ENCODE measurements at regions not wholly inside any gene's neighbourhood (a gene's known extent, or its start where the extent isn't known, plus 50 kb on each side); places are given as distances from the start of the nearest gene placed in this dataset.
"Not testable (repeated sequence)": the region's sequence is repeated elsewhere in the genome, so short reads cannot be mapped to it uniquely, and the experiment has no call there.

DNA sequence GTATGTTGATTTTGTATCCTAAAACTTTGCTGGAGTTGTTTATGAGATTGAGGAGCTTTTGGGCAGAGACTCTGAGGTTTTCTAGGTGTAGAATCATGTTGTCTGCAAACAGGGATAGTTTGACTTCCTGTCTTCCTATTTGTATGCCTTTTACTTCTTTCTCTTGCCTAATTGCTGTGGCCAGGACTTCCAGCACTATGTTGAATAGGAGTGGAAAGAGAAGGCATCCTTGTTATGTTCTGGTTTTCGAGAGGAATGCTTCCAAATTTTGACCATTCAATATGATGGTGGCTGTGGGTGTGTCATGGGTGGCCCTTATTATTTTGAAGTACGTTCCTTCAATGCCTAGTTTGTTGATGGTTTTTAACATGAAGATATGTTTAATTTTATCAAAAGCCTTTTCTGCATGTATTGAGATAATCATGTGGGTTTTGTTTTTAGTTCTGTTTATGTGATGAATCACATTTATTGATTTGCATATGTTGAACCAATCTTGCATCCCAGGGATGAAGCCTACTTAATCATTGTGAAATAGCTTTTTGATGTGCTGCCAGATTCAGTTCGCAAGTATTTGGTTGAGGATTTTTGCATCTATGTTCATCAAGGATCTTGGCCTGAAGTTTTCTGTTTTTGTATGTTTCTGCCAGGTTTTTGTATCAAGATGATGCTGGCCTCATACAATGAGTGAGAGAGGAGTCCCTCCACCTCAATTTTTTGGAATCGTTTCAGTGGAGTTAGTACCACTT is 188.1 kb downstream of the MINAR1 start:
- Mint-ChIP-seq H3K27ac (ENCODE audit: unreplicated experiment) (no peak overlapping the region), H3K27me3 (ENCODE audit: low read depth, unreplicated experiment) (no peaks in the 10 kb centered on the region), H3K4me1 (ENCODE audit: low read depth, unreplicated experiment) (no peaks in the 10 kb centered on the region), H3K36me3 (ENCODE audit: low read depth, unreplicated experiment) (no peaks in the 10 kb centered on the region), H3K4me3 (ENCODE audit: unreplicated experiment) (no peak overlapping the region), H3K9me3 (ENCODE audit: unreplicated experiment) (no peaks in the 10 kb centered on the region)
- DNase-seq (ENCODE audit: low read depth) (peak; percentile 69), FAIRE-seq (no peak)
- Histone ChIP-seq H3K79me2 (ENCODE audit: insufficient read depth, low read length) (no peaks in the 10 kb centered on the region), H3K9ac (ENCODE audit: low read length) (no peak overlapping the region), H3K4me2 (ENCODE audit: low read length) (no peak overlapping the region), H3K27ac (ENCODE audit: low read depth, low read length) (no peak overlapping the region), H4K20me1 (ENCODE audit: insufficient read depth, low read length) (no peaks in the 10 kb centered on the region), H3K4me3 (ENCODE audit: insufficient read depth, low read depth, low read length) (no peak overlapping the region), H3K4me1 (ENCODE audit: insufficient read depth, low read length) (no peaks in the 10 kb centered on the region), H3K9me3 (ENCODE audit: insufficient read depth, low read depth, low read length) (no peaks in the 10 kb centered on the region), H3K36me3 (ENCODE audit: insufficient read depth, low read length) (no peaks in the 10 kb centered on the region), H3K27me3 (ENCODE audit: insufficient read depth, low read length) (peaks cover 4% of the 10 kb centered on the region), H2AFZ (ENCODE audit: low read depth, low read length) (no peak overlapping the region)
- TF ChIP-seq, protein P1, sequence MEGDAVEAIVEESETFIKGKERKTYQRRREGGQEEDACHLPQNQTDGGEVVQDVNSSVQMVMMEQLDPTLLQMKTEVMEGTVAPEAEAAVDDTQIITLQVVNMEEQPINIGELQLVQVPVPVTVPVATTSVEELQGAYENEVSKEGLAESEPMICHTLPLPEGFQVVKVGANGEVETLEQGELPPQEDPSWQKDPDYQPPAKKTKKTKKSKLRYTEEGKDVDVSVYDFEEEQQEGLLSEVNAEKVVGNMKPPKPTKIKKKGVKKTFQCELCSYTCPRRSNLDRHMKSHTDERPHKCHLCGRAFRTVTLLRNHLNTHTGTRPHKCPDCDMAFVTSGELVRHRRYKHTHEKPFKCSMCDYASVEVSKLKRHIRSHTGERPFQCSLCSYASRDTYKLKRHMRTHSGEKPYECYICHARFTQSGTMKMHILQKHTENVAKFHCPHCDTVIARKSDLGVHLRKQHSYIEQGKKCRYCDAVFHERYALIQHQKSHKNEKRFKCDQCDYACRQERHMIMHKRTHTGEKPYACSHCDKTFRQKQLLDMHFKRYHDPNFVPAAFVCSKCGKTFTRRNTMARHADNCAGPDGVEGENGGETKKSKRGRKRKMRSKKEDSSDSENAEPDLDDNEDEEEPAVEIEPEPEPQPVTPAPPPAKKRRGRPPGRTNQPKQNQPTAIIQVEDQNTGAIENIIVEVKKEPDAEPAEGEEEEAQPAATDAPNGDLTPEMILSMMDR (IDR thresholded peaks at IDR 0.05; ENCODE audit: insufficient read depth, low read depth, low read length) = no peak
- TF ChIP-seq EZH2 (IDR thresholded peaks at IDR 0.05; ENCODE audit: insufficient read depth, low read length) = no peak

- not testable (repeated sequence) for H3K27me3 Mint-ChIP-seq (ENCODE audit: low read depth, unreplicated experiment); H3K27ac ChIP-seq (ENCODE audit: low read depth, low read length); H3K27ac Mint-ChIP-seq (ENCODE audit: unreplicated experiment); H3K36me3 Mint-ChIP-seq (ENCODE audit: low read depth, unreplicated experiment); H3K4me1 Mint-ChIP-seq (ENCODE audit: low read depth, unreplicated experiment); H3K27me3 ChIP-seq (ENCODE audit: insufficient read depth, low read length); H3K9me3 Mint-ChIP-seq (ENCODE audit: unreplicated experiment); DNase-seq (ENCODE audit: low read depth); H2AFZ ChIP-seq (ENCODE audit: low read depth, low read length); H3K4me3 ChIP-seq (ENCODE audit: insufficient read depth, low read depth, low read length); H3K79me2 ChIP-seq (ENCODE audit: insufficient read depth, low read length); H3K36me3 ChIP-seq (ENCODE audit: insufficient read depth, low read length); H3K4me2 ChIP-seq (ENCODE audit: low read length); H3K4me3 Mint-ChIP-seq (ENCODE audit: unreplicated experiment); H3K9ac ChIP-seq (ENCODE audit: low read length); H3K4me1 ChIP-seq (ENCODE audit: insufficient read depth, low read length); H4K20me1 ChIP-seq (ENCODE audit: insufficient read depth, low read length); H3K9me3 ChIP-seq (ENCODE audit: insufficient read depth, low read depth, low read length); FAIRE-seq
Observed at GRCh38 chr15:79621805-79622204, 189.7 kb downstream of the MINAR1 start.

- Histone ChIP-seq H3K9me3 (ENCODE audit: insufficient read depth, low read depth, low read length) (no peaks in the 10 kb centered on the region), H3K36me3 (ENCODE audit: insufficient read depth, low read length) (no peaks in the 10 kb centered on the region), H3K9ac (ENCODE audit: low read length) (no peak overlapping the region), H3K27me3 (ENCODE audit: insufficient read depth, low read length) (peaks cover 4% of the 10 kb centered on the region), H3K27ac (ENCODE audit: low read depth, low read length) (no peak overlapping the region), H3K4me2 (ENCODE audit: low read length) (no peak overlapping the region), H3K4me3 (ENCODE audit: insufficient read depth, low read depth, low read length) (no peak overlapping the region), H2AFZ (ENCODE audit: low read depth, low read length) (no peak overlapping the region), H4K20me1 (ENCODE audit: insufficient read depth, low read length) (no peaks in the 10 kb centered on the region), H3K79me2 (ENCODE audit: insufficient read depth, low read length) (no peaks in the 10 kb centered on the region), H3K4me1 (ENCODE audit: insufficient read depth, low read length) (no peaks in the 10 kb centered on the region)
- no peaks in the 10 kb centered on the region for H3K36me3 Mint-ChIP-seq (ENCODE audit: low read depth, unreplicated experiment)
- TF ChIP-seq, protein P1 (IDR thresholded peaks at IDR 0.05; ENCODE audit: insufficient read depth, low read depth, low read length) = no peak
- no peak for TF ChIP-seq EZH2 (IDR thresholded peaks at IDR 0.05; ENCODE audit: insufficient read depth, low read length)
- no peak overlapping the region for H3K4me3 Mint-ChIP-seq (ENCODE audit: unreplicated experiment)
- no peaks in the 10 kb centered on the region for H3K4me1 Mint-ChIP-seq (ENCODE audit: low read depth, unreplicated experiment)
- no peak for DNase-seq (ENCODE audit: low read depth)
- H3K27ac Mint-ChIP-seq (ENCODE audit: unreplicated experiment) = no peak overlapping the region
- H3K27me3 Mint-ChIP-seq (ENCODE audit: low read depth, unreplicated experiment) = peaks cover 5% of the 10 kb centered on the region
- no peaks in the 10 kb centered on the region for H3K9me3 Mint-ChIP-seq (ENCODE audit: unreplicated experiment)
- FAIRE-seq = no peak
Observed at GRCh38 chr15:79623488-79623887, 191.4 kb downstream of the MINAR1 start.
